ENCODE measurements at regions not wholly inside any gene's neighbourhood (a gene's known extent, or its start where the extent isn't known, plus 50 kb on each side); places are given as distances from the start of the nearest gene placed in this dataset.

DNA sequence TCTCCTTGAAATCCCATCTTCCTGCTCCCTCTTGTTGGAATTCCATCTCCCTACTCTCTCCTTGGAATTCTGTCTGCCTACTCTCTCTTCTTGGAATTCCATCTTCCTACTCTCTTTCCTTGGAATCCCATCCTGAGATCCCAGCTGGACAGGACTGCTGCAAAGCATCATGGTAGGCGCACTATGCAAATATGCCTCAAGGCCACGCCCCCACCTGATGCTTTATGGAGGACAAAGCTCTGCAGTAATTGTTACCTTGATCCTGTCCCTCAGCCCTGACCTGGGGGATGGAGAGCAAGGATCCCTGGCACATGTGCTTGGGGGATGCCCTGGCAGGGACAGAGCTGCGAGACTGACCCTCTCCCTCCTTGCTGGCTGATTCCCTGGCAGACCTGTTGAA is 185.6 kb downstream of the TBX5 start:
- TF ChIP-seq, protein P1, sequence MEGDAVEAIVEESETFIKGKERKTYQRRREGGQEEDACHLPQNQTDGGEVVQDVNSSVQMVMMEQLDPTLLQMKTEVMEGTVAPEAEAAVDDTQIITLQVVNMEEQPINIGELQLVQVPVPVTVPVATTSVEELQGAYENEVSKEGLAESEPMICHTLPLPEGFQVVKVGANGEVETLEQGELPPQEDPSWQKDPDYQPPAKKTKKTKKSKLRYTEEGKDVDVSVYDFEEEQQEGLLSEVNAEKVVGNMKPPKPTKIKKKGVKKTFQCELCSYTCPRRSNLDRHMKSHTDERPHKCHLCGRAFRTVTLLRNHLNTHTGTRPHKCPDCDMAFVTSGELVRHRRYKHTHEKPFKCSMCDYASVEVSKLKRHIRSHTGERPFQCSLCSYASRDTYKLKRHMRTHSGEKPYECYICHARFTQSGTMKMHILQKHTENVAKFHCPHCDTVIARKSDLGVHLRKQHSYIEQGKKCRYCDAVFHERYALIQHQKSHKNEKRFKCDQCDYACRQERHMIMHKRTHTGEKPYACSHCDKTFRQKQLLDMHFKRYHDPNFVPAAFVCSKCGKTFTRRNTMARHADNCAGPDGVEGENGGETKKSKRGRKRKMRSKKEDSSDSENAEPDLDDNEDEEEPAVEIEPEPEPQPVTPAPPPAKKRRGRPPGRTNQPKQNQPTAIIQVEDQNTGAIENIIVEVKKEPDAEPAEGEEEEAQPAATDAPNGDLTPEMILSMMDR (IDR thresholded peaks at IDR 0.05; ENCODE audit: low read depth, low read length, poor library complexity, severe bottlenecking): no peak
- TF ChIP-seq EZH2phosphoT487 (IDR thresholded peaks at IDR 0.05; ENCODE audit: borderline replicate concordance, low read length): no peak

Data from DOHH2 (cell line).